Fibroblast of lung (primary cell): ENCODE measurements at regions not wholly inside any gene's neighbourhood (a gene's known extent, or its start where the extent isn't known, plus 50 kb on each side); places are given as distances from the start of the nearest gene placed in this dataset.

Experiments
- DNase-seq, 2 donors: peaks; one replicate each; pipeline versions ENCODE4 v3.0.0 to v3.0.0-alpha.2; 2010; ENCODE audit warnings: low read depth in 2 of 2
- H2AFZ ChIP-seq: 2 replicates; pipeline ENCODE4 v1.5.1; 2012; ENCODE audit warnings: low read length, control low read depth, inconsistent platforms
- H3K27ac ChIP-seq: 2 replicates; pipeline ENCODE4 v1.5.1; 2011; ENCODE audit warnings: low read length, control low read depth; ENCODE audit not compliant: insufficient read depth
- H3K27me3 ChIP-seq: 2 replicates; pipeline ENCODE4 v1.5.1; 2011; ENCODE audit warnings: mild to moderate bottlenecking, low read length; ENCODE audit not compliant: control insufficient read depth, insufficient read depth
- H3K36me3 ChIP-seq: 2 replicates; pipeline ENCODE4 v1.5.1; 2011; ENCODE audit warnings: low read length; ENCODE audit not compliant: control insufficient read depth, insufficient read depth
- H3K4me1 ChIP-seq: 2 replicates; pipeline ENCODE4 v1.5.1; 2011; ENCODE audit warnings: low read length; ENCODE audit not compliant: control insufficient read depth, insufficient read depth; ENCODE audit errors: extremely low read depth
- H3K4me2 ChIP-seq: 2 replicates; pipeline ENCODE4 v1.5.1; 2011; ENCODE audit warnings: low read length, control low read depth; ENCODE audit not compliant: insufficient read depth; ENCODE audit errors: extremely low read depth
- H3K4me3 ChIP-seq, 4 experiments: fragments of 200-600 bp in 1 of 4; sonication (generic) in 1 of 4; replicated peaks in 1 of 4; 2 replicates each; pipeline ENCODE4 v1.5.1; 2011 to 2016; ENCODE audit warnings: low read length in 4 of 4, low read depth in 3 of 4, mild to moderate bottlenecking in 3 of 4, control low read depth in 2 of 4, inconsistent platforms in 1 of 4, mixed read lengths in 1 of 4; ENCODE audit not compliant: insufficient read depth in 1 of 4; ENCODE audit errors: control extremely low read depth in 1 of 4
- H3K79me2 ChIP-seq: 2 replicates; pipeline ENCODE4 v1.5.1; 2012; ENCODE audit warnings: mild to moderate bottlenecking, low read length, inconsistent platforms; ENCODE audit not compliant: control insufficient read depth, insufficient read depth
- H3K9ac ChIP-seq: 2 replicates; pipeline ENCODE4 v1.5.1; 2011; ENCODE audit warnings: mild to moderate bottlenecking, low read length, control low read depth; ENCODE audit not compliant: insufficient read depth
- H3K9me3 ChIP-seq: 2 replicates; pipeline ENCODE4 v1.5.1; 2012; ENCODE audit warnings: low read depth, low read length; ENCODE audit not compliant: control insufficient read depth, insufficient read depth
- H4K20me1 ChIP-seq: 2 replicates; pipeline ENCODE4 v1.5.1; 2011; ENCODE audit warnings: low read length; ENCODE audit not compliant: control insufficient read depth, insufficient read depth; ENCODE audit errors: extremely low read depth
- EZH2 ChIP-seq: IDR thresholded peaks from 2 replicates; pipeline ENCODE4 v1.5.1; 2012; ENCODE audit warnings: low read length, control low read depth, mild to moderate bottlenecking; ENCODE audit errors: missing control alignments
- TF ChIP-seq, protein P1 (sequence below), 2 donors: IDR thresholded peaks in 1 of 2; conservative IDR thresholded peaks in 1 of 2; 1 replicate in 1 of 2; 2 replicates in 1 of 2; pipeline ENCODE4 v1.5.1; 2011 to 2012; ENCODE audit warnings: low read length in 2 of 2, control low read depth in 1 of 2, inconsistent platforms in 1 of 2, low read depth in 1 of 2, mild to moderate bottlenecking in 1 of 2

DNA sequence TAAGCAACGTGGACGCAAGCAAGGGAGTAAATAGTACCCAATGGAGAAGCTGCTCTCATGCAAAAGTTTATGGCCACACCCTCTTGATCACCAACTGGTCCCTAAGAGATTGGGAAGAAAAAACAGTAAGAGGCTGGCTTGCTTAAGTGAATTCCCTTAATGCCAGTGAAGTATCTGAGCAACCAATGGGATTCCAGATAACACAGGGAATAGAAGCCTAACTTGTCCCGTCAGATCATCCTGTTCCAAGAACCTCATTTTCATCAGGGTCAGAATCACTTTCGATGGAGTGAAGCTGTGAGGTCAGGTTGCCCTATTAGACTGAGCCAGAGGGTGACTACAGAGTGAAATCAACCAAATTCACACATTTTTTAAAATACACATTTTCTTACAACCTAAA, 104.3 kb downstream of the CD47 start:
- no peak overlapping the region for H3K4me2 ChIP-seq
- DNase-seq, result peak in 1 of 2 donors; percentile 32
- no peaks in the 10 kb centered on the region for H3K27me3 ChIP-seq
- H3K79me2 ChIP-seq, result no peaks in the 10 kb centered on the region
- no peak overlapping the region for H3K9ac ChIP-seq
- TF ChIP-seq, protein P1, sequence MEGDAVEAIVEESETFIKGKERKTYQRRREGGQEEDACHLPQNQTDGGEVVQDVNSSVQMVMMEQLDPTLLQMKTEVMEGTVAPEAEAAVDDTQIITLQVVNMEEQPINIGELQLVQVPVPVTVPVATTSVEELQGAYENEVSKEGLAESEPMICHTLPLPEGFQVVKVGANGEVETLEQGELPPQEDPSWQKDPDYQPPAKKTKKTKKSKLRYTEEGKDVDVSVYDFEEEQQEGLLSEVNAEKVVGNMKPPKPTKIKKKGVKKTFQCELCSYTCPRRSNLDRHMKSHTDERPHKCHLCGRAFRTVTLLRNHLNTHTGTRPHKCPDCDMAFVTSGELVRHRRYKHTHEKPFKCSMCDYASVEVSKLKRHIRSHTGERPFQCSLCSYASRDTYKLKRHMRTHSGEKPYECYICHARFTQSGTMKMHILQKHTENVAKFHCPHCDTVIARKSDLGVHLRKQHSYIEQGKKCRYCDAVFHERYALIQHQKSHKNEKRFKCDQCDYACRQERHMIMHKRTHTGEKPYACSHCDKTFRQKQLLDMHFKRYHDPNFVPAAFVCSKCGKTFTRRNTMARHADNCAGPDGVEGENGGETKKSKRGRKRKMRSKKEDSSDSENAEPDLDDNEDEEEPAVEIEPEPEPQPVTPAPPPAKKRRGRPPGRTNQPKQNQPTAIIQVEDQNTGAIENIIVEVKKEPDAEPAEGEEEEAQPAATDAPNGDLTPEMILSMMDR (conservative IDR thresholded peaks at IDR 0.05 in 1 of 2, IDR thresholded peaks at IDR 0.05 in 1 of 2; ENCODE audit: low read depth in 1 of 2, low read length in 2 of 2), result no peak
- TF ChIP-seq EZH2, result no peak
- no peaks in the 10 kb centered on the region for H3K36me3 ChIP-seq
- H4K20me1 ChIP-seq, result no peaks in the 10 kb centered on the region
- no peak overlapping the region for H3K27ac ChIP-seq
- H3K4me3 ChIP-seq, result no peak overlapping the region
- H2AFZ ChIP-seq, result no peak overlapping the region
- H3K4me1 ChIP-seq, result peaks cover 10% of the 10 kb centered on the region
- no peaks in the 10 kb centered on the region for H3K9me3 ChIP-seq

DNA sequence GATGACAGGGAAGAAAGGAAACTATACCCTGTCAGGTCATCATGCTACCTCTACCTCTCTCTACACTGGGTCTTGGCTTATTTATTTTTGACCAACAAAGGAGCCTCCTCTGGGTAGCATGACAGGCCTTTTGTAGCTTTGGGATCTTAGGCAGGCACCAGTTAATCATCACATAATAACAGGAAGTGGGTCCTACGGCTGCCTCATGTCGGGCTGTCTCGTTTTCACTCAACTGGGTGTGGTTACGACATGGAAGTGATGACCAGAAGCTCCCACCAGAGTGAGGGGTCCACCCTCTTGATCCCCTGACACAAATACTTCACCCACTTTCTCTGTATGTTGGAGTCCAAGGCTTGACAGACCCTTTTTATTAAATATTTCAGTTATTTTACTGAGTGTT, 105.3 kb downstream of the CD47 start:
- Histone ChIP-seq H3K4me3 (no peak overlapping the region), H3K4me1 (peaks cover 10% of the 10 kb centered on the region), H2AFZ (peak overlapping the region; percentile 51), H3K36me3 (no peaks in the 10 kb centered on the region), H3K9ac (no peak overlapping the region), H3K9me3 (no peaks in the 10 kb centered on the region), H3K79me2 (no peaks in the 10 kb centered on the region), H3K27ac (no peak overlapping the region), H3K4me2 (no peak overlapping the region), H4K20me1 (no peaks in the 10 kb centered on the region), H3K27me3 (no peaks in the 10 kb centered on the region)
- DNase-seq, result no peak
- TF ChIP-seq, protein P1 (conservative IDR thresholded peaks at IDR 0.05 in 1 of 2, IDR thresholded peaks at IDR 0.05 in 1 of 2; ENCODE audit: low read depth in 1 of 2, low read length in 2 of 2), result no peak
- TF ChIP-seq EZH2, result no peak

DNA sequence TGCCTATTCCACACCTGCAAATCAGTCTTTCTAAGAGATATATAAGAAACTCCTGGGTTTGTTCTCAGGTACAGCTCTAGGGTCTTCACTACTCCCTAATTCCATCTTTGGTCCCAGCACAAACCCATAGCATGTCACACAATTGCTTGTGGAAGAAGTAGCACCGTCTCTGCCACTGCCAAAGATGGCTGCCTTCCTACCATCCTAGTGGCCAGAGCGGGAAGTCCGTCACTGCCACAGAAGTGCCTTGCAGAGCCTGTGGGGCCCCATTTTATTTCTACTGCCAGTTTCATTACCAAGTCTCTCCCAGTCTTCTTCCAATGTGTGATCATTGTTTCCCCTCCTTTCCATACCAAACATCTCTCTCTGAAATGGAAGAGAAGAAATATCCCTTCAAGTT, 107.6 kb downstream of the CD47 start:
- TF ChIP-seq EZH2, result no peak
- TF ChIP-seq, protein P1 (conservative IDR thresholded peaks at IDR 0.05 in 1 of 2, IDR thresholded peaks at IDR 0.05 in 1 of 2; ENCODE audit: low read depth in 1 of 2, low read length in 2 of 2), result no peak
- Histone ChIP-seq H3K27ac (no peak overlapping the region), H2AFZ (no peak overlapping the region), H3K9me3 (no peaks in the 10 kb centered on the region), H3K4me3 (no peak overlapping the region), H3K9ac (no peak overlapping the region), H3K79me2 (no peaks in the 10 kb centered on the region), H3K4me1 (peaks cover 7% of the 10 kb centered on the region), H3K27me3 (no peaks in the 10 kb centered on the region), H3K4me2 (no peak overlapping the region), H4K20me1 (no peaks in the 10 kb centered on the region), H3K36me3 (no peaks in the 10 kb centered on the region)
- DNase-seq, result no peak
